ENCODE measurements at regions not wholly inside any gene's neighbourhood (a gene's known extent, or its start where the extent isn't known, plus 50 kb on each side); places are given as distances from the start of the nearest gene placed in this dataset.

DNA sequence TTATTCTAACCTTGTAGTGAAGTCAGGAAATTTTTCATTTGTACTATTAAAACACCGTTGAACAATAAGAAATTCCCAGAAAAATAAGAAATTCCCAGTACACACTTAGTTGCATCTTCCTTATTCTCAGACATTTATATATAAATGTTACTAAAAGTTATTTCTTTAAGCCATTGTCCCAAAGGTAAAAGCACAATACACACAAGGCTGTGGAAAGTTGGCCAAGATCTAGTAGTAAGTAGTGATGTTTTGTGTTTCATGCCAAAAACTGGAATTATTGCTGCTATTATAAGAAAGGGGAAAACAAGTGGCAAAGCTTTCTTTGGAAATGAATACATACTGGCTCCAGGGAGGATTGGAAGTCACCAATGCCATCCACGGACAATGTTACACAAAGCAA is 802.5 kb upstream of the DPPA4 start (continued):
- TF ChIP-seq, protein P1, sequence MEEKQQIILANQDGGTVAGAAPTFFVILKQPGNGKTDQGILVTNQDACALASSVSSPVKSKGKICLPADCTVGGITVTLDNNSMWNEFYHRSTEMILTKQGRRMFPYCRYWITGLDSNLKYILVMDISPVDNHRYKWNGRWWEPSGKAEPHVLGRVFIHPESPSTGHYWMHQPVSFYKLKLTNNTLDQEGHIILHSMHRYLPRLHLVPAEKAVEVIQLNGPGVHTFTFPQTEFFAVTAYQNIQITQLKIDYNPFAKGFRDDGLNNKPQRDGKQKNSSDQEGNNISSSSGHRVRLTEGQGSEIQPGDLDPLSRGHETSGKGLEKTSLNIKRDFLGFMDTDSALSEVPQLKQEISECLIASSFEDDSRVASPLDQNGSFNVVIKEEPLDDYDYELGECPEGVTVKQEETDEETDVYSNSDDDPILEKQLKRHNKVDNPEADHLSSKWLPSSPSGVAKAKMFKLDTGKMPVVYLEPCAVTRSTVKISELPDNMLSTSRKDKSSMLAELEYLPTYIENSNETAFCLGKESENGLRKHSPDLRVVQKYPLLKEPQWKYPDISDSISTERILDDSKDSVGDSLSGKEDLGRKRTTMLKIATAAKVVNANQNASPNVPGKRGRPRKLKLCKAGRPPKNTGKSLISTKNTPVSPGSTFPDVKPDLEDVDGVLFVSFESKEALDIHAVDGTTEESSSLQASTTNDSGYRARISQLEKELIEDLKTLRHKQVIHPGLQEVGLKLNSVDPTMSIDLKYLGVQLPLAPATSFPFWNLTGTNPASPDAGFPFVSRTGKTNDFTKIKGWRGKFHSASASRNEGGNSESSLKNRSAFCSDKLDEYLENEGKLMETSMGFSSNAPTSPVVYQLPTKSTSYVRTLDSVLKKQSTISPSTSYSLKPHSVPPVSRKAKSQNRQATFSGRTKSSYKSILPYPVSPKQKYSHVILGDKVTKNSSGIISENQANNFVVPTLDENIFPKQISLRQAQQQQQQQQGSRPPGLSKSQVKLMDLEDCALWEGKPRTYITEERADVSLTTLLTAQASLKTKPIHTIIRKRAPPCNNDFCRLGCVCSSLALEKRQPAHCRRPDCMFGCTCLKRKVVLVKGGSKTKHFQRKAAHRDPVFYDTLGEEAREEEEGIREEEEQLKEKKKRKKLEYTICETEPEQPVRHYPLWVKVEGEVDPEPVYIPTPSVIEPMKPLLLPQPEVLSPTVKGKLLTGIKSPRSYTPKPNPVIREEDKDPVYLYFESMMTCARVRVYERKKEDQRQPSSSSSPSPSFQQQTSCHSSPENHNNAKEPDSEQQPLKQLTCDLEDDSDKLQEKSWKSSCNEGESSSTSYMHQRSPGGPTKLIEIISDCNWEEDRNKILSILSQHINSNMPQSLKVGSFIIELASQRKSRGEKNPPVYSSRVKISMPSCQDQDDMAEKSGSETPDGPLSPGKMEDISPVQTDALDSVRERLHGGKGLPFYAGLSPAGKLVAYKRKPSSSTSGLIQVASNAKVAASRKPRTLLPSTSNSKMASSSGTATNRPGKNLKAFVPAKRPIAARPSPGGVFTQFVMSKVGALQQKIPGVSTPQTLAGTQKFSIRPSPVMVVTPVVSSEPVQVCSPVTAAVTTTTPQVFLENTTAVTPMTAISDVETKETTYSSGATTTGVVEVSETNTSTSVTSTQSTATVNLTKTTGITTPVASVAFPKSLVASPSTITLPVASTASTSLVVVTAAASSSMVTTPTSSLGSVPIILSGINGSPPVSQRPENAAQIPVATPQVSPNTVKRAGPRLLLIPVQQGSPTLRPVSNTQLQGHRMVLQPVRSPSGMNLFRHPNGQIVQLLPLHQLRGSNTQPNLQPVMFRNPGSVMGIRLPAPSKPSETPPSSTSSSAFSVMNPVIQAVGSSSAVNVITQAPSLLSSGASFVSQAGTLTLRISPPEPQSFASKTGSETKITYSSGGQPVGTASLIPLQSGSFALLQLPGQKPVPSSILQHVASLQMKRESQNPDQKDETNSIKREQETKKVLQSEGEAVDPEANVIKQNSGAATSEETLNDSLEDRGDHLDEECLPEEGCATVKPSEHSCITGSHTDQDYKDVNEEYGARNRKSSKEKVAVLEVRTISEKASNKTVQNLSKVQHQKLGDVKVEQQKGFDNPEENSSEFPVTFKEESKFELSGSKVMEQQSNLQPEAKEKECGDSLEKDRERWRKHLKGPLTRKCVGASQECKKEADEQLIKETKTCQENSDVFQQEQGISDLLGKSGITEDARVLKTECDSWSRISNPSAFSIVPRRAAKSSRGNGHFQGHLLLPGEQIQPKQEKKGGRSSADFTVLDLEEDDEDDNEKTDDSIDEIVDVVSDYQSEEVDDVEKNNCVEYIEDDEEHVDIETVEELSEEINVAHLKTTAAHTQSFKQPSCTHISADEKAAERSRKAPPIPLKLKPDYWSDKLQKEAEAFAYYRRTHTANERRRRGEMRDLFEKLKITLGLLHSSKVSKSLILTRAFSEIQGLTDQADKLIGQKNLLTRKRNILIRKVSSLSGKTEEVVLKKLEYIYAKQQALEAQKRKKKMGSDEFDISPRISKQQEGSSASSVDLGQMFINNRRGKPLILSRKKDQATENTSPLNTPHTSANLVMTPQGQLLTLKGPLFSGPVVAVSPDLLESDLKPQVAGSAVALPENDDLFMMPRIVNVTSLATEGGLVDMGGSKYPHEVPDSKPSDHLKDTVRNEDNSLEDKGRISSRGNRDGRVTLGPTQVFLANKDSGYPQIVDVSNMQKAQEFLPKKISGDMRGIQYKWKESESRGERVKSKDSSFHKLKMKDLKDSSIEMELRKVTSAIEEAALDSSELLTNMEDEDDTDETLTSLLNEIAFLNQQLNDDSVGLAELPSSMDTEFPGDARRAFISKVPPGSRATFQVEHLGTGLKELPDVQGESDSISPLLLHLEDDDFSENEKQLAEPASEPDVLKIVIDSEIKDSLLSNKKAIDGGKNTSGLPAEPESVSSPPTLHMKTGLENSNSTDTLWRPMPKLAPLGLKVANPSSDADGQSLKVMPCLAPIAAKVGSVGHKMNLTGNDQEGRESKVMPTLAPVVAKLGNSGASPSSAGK (IDR thresholded peaks at IDR 0.05), result no peak

Data from K562 (cell line).